ENCODE measurements at regions not wholly inside any gene's neighbourhood (a gene's known extent, or its start where the extent isn't known, plus 50 kb on each side); places are given as distances from the start of the nearest gene placed in this dataset.
A peak's percentile ranks its signal among the peaks of the same experiment; 100 is the strongest.
"Not testable (repeated sequence)": the region's sequence is repeated elsewhere in the genome, so short reads cannot be mapped to it uniquely, and the experiment has no call there.

DNA sequence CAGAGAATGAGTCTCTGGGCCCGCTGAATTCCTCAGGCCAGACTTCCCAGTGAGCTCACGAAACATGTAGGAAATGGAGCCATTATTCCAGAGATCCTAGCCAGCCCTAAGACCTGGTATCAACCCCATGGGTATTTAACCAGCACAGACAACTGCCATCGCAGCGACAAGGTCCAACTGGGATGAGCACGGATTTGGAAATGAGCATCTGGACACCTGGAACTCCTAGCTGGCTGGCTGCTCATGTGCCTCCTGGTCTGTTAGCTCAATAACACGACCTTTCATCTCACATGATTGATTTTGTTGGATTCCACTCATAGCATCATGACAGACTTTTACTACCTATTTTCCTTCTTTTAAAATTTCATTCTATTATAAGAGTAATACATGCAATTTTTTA, 51.0 kb downstream of the POU3F3 start:
- no peak for DNase-seq

DNA sequence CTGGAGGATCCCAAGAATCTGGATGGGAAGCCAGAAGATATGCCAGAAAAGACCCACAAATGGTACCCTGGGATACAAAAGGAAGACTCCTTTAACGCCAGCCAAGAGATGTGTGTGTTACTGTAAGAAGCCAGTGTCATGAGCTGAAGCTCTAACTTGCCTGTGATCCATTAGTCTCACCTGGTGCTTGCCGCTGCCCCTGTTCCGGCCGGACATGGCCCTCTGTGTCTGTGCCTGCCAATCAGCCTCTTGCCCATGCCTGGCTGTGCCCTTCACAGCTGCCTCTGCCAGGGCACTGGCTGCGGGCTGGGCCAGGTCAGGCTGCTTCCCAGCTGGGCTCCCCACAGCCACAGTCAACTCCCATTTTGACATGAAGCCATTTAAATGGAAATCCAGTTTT, 55.4 kb downstream of the POU3F3 start:
- DNase-seq: no peak

DNA sequence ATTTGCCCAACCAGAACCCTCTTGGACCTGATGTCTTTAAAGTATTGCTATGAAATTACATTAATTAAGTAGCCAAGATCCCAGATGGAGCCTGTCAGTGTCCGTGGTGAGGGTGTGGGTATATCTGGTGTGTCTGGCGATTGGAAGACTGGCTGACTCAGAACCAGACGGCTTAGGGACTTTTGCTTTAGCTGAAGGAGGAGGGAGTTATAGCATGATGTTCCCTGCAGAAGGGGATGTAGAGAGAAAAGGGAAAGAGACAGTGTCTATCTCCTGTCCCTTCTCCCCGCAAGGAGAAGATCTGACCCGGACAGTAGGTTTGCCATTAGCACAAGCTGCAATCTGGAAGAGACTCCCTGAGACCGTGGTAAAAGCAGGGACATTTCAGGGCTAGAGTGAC, 60.6 kb downstream of the POU3F3 start:
- DNase-seq: no peak

DNA sequence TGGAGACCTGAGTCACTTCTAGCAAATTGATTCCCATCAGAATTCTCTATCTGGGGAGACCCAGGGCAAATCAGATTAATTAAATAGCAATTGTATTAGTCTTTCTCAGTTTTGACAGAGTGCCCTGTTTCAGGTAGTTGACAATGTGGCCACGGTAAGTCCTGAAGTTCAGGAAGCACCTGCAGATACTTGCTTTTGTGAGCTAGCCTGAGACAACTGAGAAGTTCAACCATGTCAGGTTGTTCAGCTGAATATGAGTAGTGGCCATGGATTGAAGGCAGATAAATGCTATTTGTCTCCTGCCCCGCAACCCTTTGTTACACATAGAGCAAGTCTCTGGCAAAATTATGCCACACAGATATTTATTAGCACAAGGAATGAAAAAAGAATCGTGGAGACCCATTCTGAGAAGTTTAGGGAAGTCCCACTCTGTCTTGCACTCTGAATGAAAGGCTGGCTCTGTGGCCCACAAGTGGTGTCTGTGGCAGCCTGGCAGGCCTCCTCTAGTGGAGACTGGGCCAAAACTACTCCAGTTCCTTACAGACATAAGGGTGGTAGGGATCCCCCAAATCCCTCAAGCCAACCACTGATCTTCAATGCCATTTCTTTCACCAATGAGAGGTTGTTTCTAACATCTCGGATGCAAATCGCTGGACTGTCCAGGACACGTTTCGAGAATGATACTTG, 61.3 kb downstream of the POU3F3 start:
- no peak for DNase-seq

DNA sequence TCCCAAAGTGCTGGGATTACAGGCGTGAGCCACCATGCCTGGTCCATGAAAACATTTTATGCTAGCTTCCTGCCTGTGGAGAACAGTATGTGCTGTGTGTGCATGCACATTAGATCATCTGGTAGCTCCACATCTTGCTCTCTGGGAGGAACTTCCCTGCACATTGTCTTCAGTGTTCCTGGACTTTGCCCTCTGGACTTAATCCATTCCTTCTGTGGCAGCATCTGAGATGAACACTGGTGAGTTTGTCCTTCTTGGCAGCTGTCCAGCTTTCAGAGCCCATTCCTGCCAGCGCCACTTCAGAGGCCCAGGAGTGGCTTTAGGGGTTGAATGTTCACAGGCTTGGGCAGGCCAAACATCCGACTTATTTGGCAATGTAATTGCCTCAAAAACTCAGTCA, 65.2 kb downstream of the POU3F3 start:
- DNase-seq: no peak

DNA sequence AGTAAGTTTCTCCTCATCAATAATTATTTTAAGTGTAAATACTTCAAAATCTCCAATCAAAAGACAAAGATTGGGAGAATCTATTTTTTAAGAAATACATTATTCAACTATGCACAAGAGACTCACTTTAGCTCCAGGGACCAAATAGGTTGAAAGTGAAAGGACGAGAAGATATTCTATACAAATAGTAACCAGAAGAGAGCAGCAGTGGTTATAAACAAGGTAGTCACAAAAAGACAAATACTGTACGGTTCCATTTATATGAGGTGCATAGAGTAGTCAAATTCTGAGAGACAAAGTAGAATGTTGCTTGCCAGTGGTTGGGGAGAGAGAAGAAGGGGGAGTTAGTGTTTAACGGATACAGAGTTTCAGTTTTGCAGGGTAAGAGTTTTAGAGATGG, 69.8 kb downstream of the POU3F3 start:
- no peak for DNase-seq

DNA sequence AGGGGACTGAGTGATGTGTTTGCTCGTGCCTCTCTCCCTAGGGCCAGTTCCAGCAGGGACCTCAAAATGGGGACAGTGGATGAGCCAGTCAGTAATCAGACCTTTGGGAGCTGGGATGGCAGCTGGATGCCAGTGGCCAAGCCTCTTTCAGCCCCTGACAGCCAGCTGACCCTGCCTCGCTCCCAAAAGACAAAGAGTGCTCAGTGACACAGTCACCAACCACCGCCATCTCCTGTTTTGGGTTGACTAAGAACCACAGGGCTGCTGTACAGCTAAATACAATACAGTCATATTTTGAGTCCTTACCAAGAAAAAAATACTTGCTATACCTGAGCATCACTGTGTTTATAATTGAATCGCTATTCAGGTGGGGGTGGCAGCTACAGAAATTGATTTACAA, 75.7 kb downstream of the POU3F3 start:
- DNase-seq: no peak

DNA sequence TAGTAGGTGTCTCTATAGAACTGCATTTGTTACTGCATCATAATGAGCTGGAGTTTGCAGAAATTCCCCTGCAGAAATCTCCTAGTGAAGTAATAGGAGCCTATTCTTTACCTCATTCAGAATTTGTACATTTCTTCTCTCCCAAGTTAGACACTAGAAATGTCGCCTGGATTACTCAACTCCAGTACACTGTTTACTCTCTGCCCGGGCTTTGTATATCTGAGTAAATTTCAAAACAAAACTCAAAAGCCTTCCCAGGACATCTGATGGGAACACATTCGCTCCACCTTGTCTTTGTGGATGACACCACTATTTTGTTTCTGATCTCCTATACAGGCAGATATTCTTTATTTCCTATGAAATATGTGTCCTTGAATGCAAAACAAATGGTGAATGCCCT, 76.8 kb downstream of the POU3F3 start:
- DNase-seq: no peak

DNA sequence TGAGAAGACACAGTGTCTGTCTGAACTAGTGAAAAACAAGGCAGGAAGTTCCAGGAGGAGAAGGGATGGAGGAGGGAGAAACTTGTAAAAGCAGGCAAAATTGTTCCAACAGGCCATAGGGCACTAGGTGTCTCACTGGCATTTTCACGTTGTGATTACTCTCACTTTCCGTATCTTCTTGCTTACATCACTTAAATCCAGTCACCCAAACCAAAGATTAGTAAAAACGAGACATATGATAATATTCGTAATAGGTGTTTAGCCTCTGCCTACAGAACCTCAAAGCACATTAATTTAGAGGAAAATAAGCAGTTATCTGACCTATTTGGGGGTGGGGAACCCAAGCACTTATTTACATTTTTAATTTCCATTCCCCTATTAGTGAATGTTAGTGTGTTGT, 78.3 kb downstream of the POU3F3 start:
- DNase-seq: no peak

DNA sequence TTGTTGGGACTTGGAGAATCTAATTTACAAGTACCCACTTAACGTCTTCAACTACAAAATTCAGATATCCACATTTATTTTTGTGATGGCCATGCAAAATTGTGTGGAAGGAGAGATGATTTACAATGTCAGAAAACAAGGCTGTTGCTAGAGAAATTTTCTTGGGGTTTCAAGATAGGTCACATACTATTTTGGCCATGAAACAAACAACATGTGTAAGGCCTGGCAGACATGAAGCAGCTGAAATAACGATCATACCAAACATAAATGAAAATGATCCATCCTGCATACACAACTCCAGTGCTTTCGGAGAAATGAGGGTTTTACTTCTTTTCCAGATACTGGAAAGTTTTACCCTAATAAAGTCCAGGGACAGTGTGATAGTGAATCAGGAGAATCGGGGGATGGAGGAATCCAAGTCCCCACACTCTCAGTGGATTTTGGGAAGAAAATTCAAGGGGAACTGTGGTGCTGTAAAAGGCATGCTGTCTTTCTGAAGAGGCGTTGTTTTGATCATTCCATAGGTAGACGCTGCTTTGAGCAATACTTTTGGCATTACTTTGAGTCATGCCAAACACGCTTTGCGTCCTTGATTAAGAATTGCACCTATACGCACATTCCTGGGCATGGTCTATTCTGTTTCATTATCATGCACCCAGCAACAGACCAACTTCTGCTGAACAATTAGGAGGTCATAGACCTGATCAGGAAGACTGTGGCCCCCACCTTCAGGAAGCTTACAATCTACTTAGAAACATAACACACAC, 79.4 kb downstream of the POU3F3 start:
- DNase-seq: no peak

DNA sequence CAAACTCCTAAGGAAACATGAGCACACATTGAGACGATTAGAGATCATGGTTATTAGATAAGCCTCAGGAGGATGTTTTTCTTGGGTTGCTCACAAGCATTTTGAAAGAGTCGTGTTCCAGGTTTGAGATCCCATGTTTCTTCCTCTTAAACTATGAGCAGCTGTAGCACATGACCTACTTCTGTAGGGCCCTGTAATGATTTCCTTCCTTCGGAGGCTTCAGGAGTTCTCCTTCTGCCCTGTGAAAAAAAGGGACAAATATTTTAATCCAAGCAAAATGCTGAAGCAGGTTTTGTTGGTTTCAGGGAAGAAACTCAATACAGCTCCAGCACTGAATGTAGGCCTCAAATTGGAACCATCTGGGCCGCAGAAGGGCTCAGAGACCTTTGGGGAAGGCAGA, 82.6 kb downstream of the POU3F3 start:
- no peak for DNase-seq

DNA sequence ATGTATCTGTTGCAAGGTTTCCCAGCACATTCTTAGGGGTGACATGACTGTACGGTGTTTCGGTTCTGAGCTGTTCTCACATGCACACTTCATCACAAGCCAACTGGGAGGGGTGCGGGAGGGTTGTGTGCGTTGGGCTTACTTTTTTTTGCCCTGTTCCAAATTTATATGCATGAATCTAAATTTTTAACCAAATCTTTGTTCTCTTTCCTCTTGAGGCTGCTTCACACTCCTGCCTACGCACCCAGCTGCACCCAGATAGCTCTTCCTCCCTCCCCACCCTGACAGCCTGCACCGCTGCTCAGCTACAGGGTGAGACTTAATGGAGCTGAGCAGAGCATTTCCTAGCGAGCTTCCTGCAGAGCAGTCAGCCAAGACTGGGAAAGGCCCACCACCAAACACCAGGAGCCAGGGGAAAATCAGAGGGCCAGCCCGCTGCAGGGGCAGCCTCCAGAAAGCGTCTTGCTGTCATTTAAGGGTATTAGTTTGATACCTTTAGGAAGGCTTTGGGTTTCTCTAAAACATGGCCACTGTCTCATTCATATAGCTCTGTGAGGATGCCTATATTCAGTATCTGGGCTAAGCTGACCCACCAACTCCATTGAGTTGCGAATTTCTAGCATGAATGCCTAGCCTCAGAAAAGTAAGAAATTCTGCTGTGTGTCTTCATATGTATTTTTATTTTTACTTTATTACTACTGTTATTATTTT, 84.5 kb downstream of the POU3F3 start:
- peak in 1 of 6 experiments; percentile 30 for DNase-seq

DNA sequence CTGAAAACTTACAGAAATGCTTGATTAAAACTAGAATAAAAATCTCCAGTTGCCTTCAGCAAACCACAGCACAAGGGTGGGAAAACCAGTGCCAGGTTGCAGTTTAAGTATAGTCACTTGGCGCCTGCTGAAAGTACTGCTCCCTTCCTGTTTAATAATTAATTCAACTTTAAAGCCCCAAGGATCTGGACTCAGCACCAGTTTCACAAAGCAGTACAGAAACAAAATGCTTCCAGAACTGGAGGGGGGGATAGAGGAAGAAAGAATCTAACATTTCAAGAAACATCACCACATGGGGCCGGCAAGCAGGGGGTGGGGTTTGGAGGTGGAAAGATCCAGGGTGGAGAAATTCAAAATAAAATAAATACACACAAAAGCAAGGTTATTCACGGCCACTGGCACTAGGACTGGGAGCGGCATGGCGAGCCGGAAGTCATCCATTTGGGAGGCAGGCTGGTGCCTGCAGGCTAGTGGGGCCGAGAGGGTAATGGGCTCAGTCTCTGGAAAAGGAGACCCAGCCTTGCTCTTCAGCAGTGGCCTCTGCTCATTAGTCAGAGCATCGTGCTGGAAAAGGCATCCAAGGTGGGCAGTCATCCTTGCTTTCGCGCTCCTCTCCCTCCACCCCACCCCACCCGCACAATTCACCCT, 85.8 kb downstream of the POU3F3 start:
- DNase-seq: no peak

DNA sequence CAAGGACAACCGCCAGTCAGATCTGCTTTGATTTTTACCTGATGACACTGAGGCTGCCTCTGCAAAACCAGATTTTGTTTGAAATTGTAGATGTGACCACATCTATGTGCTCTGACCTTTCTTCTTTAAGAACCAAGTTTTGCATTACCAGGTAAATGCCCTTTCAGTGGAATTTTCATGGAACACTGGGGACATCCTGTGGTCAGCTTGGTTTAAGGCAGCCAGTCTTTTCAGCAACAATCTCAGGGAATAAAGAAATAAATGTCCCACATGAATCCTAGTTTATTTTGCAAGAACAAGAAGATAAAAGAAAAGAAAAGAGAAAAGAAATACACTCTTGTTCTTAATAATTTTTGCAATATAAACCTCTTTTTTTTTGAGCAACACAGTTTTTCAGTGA, 90.6 kb downstream of the POU3F3 start:
- no peak for DNase-seq

DNA sequence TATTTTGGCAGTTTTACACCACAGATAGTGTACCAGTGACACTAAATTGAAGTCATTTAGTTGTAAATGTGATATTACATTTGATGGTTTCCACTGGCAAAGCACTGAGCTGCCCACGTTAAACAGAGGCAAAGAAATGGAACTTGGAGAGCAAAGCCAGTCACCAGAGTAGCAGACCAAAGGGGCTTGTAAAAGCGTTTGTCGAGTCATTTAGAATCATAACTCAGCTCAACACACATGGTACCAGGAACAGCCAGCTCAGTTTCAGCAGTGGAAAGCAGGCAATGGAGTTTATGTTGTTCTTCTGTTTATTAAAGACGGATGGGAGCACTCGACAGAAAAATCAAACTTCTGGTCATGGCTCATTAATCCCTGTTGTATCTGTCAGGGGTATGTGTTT, 91.2 kb downstream of the POU3F3 start:
- DNase-seq: no peak

DNA sequence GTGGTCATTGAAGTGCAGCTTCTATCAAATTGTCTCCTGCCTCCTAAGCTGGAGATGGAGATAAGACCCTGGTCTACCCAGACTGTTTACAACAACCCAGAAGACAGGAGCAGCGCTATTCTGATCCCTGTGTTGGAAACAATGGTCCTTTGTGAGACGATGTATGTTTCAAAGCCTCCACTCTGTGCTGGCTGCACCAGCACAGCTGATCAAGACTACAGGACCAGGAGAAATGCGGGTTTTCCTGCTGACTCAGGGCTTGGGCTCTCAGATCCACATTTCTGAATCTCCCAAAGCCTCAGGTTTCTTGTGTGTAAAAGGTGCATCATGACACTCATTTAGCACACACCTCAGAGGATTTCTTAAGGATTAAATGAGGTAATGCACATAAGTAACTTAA, 92.0 kb downstream of the POU3F3 start:
- DNase-seq: no peak

DNA sequence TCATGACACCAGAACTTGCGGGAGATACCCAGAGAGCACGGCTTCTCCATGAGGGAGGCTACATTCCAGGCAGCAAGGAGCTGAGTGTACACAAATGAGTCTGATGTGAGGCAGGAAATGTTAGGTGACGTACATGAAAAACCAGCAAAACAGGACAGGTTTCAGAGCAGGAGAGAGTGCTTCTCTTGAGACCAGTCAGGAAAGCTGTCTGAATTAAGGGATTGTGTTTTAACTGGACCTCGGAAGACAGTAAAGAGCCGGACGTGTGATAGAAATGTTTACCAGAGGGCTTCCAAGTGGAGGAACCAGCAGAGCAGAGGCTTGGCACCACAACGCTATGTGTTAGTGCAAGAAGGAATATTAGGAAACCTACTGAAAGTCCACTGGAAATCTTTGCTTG, 90.4 kb upstream of the MRPS9 start:
- DNase-seq: not testable (repeated sequence)

DNA sequence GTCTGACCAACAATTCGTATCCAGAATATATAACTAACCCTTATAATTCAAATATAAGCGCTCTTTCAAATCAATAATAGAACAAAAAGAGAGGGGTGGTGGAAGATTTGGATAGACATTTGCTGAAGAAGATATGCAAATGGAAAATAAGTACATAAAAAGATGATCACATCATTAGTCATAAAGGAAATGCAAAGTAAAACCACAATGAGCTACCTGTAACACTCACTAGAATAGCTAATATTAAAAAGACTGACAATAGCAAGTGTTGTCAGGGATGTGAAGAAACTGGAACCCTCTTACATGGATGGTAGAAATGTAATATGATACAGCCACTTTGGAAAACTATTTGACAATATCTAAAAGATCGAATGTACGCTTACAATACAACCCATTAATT, 84.9 kb upstream of the MRPS9 start:
- no peak for DNase-seq

DNA sequence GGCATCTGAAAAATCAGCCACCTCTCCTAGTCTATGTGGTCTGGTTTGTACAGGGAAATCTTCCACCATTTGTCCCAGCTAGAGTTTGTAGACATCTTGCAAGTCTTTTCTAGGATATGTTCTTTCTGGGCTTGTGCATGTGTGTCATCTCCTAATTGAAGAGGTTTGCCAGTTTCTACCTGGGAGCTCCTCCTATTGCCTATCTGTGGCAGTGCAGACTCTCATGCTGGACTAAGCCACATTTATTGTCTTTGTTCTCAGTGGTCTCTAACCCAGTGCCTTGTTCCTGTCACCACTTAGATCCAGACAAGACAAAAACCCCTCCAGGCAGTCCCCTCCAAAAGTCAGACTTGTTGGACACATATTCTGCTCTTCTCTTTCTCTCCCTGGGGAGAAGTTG, 72.0 kb upstream of the MRPS9 start:
- no peak for DNase-seq

DNA sequence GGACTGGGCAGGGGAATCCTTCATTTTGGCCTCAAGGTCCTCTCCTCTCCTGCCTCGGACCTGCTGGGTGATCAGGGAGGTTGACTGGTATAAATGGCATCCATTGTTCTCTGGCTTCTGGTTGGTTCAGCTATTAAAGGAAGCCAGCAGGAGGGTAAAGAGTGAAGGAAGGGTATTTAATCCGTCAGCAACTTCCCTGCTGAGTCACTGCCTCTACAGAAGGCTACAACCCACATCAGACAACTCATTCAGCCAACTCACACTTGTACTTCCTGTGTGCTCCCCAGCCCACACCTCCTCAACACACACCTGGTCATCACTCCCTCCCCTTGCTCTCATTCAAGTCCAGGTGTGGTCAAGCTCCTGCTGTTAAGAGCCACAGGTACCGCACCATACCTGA, 68.3 kb upstream of the MRPS9 start:
- DNase-seq: no peak

DNA sequence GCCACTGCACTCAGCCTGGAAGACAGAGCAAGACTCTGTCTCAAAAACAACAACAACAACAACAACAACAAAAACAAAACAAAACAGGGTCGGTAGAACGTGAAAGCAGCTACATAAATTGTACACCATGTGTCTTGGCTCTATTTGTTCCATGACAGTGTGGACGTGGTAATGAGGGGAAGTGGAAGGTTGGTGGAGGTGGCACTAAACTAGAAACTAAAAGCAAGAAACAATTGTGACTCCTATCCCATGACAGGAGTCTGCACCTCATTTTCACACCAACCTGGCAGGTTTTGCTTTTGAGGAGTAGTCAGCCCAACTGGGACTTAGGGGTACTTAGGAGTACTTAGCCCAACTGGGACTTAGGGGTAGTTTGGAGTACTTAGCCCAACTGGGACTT, 62.5 kb upstream of the MRPS9 start:
- DNase-seq: no peak

DNA sequence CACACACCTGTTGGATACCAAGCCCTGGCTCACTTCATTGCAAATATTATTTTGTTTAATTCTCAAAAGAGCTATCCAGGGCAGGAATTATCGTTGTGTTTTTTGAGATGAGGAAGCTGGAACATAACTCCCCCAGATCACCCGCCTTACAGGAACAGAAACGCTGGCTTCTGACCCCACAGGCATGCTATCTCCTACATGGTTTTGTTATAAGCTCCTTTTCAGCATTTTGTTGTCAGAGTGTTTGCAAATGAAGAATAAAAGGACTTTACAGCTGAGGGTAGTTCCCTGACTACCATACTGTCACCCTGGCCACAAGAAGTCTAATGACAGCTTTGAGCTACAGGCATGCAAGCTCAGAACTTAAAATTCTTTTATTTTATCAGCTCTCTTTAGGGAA, 62.0 kb upstream of the MRPS9 start:
- DNase-seq: no peak

DNA sequence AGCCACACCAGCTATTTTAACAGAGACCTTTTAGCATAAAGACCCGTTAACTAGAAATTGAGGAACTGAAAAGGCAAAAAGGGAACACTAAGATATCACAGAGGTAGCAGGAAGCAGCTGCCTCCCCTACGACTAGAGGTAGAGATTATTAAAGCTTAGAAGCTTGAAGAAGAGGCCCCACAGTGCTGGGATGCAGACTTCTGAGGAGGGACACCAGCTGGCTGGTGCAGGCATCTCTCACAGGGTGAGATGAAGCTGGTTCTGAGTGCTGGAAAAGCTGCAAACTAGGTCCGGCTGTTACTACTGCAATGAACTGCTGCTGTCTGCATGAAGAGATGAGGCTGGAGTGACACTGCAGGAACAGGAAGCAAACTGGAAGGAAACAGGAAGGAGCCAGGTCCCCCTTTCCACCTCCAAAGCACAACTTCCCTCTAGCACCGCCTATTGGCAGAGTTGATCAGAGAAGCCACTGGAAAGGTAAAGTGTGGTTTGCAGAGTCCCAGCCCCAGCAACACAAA, 61.2 kb upstream of the MRPS9 start:
- peak in 3 of 6 experiments; percentile 4 to 39 (median 14) for DNase-seq

All from stimulated activated naive CD4-positive, alpha-beta T cell (primary cell).